ENCODE measurements at regions not wholly inside any gene's neighbourhood (a gene's known extent, or its start where the extent isn't known, plus 50 kb on each side); places are given as distances from the start of the nearest gene placed in this dataset.

DNA sequence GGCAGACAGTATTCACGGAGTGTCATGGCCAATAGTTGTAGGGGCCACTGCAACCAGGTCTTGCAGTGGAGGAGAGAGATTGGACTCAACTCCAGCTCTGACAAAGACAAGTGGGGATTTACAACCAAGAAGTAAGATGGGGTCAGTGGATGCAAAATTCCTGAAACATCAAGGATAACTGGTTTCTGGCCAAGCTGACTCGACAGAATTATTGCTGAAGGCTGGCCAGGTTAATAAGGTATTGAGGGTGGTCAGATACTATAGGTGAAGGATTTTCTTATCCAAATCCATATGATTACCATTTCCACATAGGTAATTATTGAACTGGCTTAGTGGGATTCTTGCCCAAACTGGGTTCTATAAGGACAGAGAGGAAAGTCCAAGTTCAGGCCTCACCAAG lies 64.9 kb upstream of the FOXG1 start:
- TF ChIP-seq, protein P1, sequence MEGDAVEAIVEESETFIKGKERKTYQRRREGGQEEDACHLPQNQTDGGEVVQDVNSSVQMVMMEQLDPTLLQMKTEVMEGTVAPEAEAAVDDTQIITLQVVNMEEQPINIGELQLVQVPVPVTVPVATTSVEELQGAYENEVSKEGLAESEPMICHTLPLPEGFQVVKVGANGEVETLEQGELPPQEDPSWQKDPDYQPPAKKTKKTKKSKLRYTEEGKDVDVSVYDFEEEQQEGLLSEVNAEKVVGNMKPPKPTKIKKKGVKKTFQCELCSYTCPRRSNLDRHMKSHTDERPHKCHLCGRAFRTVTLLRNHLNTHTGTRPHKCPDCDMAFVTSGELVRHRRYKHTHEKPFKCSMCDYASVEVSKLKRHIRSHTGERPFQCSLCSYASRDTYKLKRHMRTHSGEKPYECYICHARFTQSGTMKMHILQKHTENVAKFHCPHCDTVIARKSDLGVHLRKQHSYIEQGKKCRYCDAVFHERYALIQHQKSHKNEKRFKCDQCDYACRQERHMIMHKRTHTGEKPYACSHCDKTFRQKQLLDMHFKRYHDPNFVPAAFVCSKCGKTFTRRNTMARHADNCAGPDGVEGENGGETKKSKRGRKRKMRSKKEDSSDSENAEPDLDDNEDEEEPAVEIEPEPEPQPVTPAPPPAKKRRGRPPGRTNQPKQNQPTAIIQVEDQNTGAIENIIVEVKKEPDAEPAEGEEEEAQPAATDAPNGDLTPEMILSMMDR (conservative IDR thresholded peaks at IDR 0.05; ENCODE audit: low read depth, low read length), result no peak
- TF ChIP-seq EZH2 (IDR thresholded peaks at IDR 0.05; ENCODE audit: borderline replicate concordance, low read depth, low read length, poor library complexity, severe bottlenecking), result no peak

All from A673 (cell line).